Stimulated activated CD4-positive, alpha-beta T cell treated with anti-CD3 and anti-CD28 coated beads, TNF-alpha, amount 100 ng/mL, for 48 hours (primary cell): ENCODE measurements at regions not wholly inside any gene's neighbourhood (a gene's known extent, or its start where the extent isn't known, plus 50 kb on each side); places are given as distances from the start of the nearest gene placed in this dataset.
A peak's percentile ranks its signal among the peaks of the same experiment; 100 is the strongest.

ENCODE experiments used
- DNase-seq, 3 donors: peaks; one replicate each; pipeline ENCODE4 v3.0.0-alpha.2; 2020; ENCODE audit warnings: low read depth in 3 of 3

- DNase-seq, result no peak
These were observed 89.5 kb upstream of the PGBD5 start for GRCh38 chr1:230515451-230516145.

GRCh38 chr1:230510496-230510895, 84.4 kb upstream of the PGBD5 start:
- DNase-seq, result no peak

- DNase-seq, result no peak
These were observed 83.3 kb upstream of the PGBD5 start for GRCh38 chr1:230509281-230509977.

GRCh38 chr1:230507666-230508402, 81.7 kb upstream of the PGBD5 start:
- no peak for DNase-seq

- DNase-seq, result no peak
These were observed 81.1 kb upstream of the PGBD5 start for GRCh38 chr1:230507236-230507635.

- DNase-seq, result no peak
These were observed 80.3 kb upstream of the PGBD5 start for GRCh38 chr1:230506451-230506850.

GRCh38 chr1:230504310-230504709, 78.2 kb upstream of the PGBD5 start:
- DNase-seq, result no peak

- no peak for DNase-seq
These were observed 77.6 kb upstream of the PGBD5 start for GRCh38 chr1:230503726-230504125.

- no peak for DNase-seq
These were observed 76.9 kb upstream of the PGBD5 start for GRCh38 chr1:230502996-230503395.

- DNase-seq, result no peak
These were observed 76.2 kb upstream of the PGBD5 start for GRCh38 chr1:230502306-230502705.

GRCh38 chr1:230501849-230502248, 75.7 kb upstream of the PGBD5 start:
- DNase-seq, result no peak

GRCh38 chr1:230501242-230501641, 75.1 kb upstream of the PGBD5 start:
- no peak for DNase-seq

- DNase-seq, result no peak
These were observed 73.9 kb upstream of the PGBD5 start for GRCh38 chr1:230500063-230500462.

GRCh38 chr1:230499496-230499895, 73.4 kb upstream of the PGBD5 start:
- no peak for DNase-seq

- no peak for DNase-seq
These were observed 72.6 kb upstream of the PGBD5 start for GRCh38 chr1:230498704-230499103.

GRCh38 chr1:230496451-230496850, 70.3 kb upstream of the PGBD5 start:
- no peak for DNase-seq

GRCh38 chr1:230495891-230496385, 69.8 kb upstream of the PGBD5 start:
- peak in 1 of 3 donors; percentile 6 for DNase-seq

GRCh38 chr1:230495076-230495475, 68.9 kb upstream of the PGBD5 start:
- no peak for DNase-seq

GRCh38 chr1:230494514-230494913, 68.4 kb upstream of the PGBD5 start:
- no peak for DNase-seq

GRCh38 chr1:230494026-230494425, 67.9 kb upstream of the PGBD5 start:
- no peak for DNase-seq

- no peak for DNase-seq
These were observed 67.1 kb upstream of the PGBD5 start for GRCh38 chr1:230493264-230493663.

- DNase-seq, result no peak
These were observed 64.3 kb upstream of the PGBD5 start for GRCh38 chr1:230490436-230490835.
